GM18505 (cell line): ENCODE measurements at regions not wholly inside any gene's neighbourhood (a gene's known extent, or its start where the extent isn't known, plus 50 kb on each side); places are given as distances from the start of the nearest gene placed in this dataset.
"Not testable (repeated sequence)": the region's sequence is repeated elsewhere in the genome, so short reads cannot be mapped to it uniquely, and the experiment has no call there.

Source experiments
- ATAC-seq: cut with Tn5 transposase; IDR thresholded peaks from one replicate; pipeline ENCODE4 v1.9.1; 2021; ENCODE audit not compliant: unreplicated experiment
- POLR2A ChIP-seq: IDR thresholded peaks from 4 replicates; pipeline ENCODE4 v1.6.1; 2011; ENCODE audit warnings: borderline replicate concordance; ENCODE audit not compliant: insufficient read depth, insufficient read length; ENCODE audit errors: extremely low read depth

DNA sequence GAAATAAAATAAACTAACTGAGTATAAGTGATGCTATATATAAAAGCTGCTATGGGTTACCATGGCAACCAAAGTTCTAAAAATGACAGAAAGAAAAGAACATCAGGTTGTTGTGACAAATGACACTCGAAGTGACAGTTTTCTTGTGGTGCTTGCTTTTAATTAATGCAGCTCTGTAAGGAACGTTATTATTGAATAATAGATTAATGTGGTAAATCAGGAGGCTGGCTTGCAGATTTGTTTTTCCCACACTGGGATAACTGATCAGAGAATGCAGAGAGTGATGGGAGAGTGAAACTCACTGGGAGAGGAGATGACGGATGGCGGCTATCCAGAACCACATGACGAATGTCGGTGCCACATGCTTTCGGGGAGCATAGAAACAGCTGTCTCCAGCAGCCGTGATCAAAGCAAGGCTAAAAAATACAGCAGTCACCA lies 207.0 kb upstream of the ATP10A start:
- no peak for ATAC-seq
- TF ChIP-seq POLR2A = no peak

DNA sequence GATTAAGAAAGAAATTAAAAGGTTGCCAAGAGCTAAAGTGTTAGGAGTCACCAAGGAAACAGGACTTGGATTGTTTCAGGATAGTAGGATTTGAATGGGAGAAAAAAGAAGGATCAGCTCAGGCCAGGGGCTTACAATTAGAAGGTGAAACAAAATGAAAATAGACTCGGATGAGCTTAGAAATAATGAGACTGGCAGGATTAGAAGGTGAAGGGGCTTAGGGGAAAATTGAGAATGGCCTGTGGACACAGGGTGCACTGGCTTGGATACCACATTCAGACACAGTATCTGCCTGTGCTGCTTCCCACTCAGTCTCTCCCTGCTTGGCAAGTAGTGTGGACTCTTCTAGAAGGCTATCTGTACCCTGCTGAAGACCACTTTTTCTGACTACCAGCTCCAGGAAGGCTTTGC lies 206.1 kb upstream of the ATP10A start:
- no peak for ATAC-seq
- TF ChIP-seq POLR2A = no peak

- ATAC-seq = no peak
- no peak for TF ChIP-seq POLR2A
Observed at GRCh38 chr15:26066896-26067295, 203.8 kb upstream of the ATP10A start.

- no peak for ATAC-seq
- no peak for TF ChIP-seq POLR2A
Observed at GRCh38 chr15:26065723-26066122, 202.6 kb upstream of the ATP10A start.

DNA sequence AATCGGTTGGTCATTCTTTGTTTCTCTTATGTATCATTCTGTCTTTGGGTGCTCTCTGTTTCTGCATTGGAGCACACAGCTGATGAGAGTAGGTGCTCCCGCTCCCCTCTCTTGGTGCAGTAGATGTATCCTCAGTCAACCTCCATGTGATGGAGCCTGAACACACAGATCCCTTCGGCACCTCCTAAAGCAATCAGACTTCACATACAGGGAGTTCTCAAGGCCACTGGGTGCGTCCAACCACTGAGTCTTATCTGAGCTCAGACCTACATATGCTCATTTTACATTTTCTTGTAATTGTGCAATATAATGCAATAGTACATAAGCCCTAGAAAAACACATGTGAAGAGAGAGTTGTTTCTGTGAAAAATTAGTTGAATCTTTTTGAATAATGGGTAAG lies 198.1 kb upstream of the ATP10A start:
- no peak for TF ChIP-seq POLR2A
- no peak for ATAC-seq

GRCh38 chr15:26056766-26057165 lies 193.6 kb upstream of the ATP10A start:
- not testable (repeated sequence) for ATAC-seq

DNA sequence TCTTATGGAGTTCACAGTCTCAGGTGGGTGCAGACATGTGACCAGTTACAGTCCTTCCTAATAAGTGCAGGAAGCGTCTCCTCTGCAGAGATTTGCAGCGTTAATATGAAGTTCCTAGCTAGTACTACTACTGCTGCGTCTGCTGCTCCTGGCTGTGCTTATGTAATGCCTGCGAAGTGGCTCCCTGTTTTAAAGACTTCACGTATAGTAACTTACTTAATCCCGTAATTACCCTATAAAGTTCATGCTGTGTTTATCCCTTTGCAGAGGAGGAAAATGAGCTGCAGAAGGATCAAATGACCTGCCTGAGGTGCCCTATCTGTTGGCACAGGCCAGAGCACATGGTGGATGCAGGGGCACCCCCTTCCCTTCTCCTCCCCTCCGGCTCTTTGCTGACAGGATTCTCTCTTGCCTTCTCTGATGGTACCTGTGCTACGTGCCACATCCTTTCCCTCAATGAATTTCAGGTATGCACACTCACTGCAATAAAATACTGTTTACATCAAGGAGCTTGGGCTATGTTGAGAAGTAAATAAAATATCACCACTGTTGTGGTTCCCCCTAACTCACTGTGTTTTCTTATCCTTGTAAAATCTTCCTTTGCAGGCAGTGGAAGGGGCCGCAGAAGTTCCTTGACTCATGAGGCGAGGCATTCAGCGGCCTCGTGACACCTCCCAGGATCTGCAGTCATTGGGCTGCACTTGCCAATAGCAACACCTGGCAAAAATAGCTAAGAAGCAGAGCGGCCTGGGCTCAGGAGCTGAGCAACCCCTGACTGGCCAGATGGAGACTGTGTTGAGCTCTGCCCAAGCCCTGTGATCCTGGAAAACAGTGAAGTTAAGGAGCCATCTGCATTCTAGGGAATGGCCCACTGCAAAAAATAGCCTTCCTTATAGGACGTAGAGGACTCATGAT lies 188.9 kb upstream of the ATP10A start:
- no peak for TF ChIP-seq POLR2A
- ATAC-seq = no peak

GRCh38 chr15:26050984-26051383 lies 187.9 kb upstream of the ATP10A start:
- TF ChIP-seq POLR2A = no peak
- no peak for ATAC-seq

GRCh38 chr15:26049900-26050657 lies 187.0 kb upstream of the ATP10A start:
- no peak for ATAC-seq
- TF ChIP-seq POLR2A = no peak

GRCh38 chr15:26048669-26049068 lies 185.5 kb upstream of the ATP10A start:
- ATAC-seq = no peak
- no peak for TF ChIP-seq POLR2A

DNA sequence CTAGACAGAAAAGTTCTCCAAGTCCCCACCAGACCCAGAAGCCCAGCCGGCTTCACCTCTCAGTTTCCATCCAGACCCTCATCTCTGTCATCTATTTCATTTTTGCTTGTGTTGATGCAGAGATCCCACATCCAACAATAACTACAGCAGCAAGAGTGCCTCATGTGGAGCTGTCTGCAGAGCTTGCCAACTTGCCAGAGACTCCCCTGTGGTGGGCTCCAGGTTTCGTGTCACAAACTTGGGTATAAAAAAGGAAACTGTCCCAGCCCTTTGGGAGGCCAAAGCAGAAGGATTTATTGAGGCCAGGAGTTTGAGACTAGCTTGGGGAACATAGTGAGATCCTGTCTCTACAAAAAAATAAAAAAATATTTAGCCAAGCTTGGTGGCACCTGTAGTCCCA lies 182.4 kb upstream of the ATP10A start:
- ATAC-seq = no peak
- no peak for TF ChIP-seq POLR2A

GRCh38 chr15:26043018-26043417 lies 179.9 kb upstream of the ATP10A start:
- no peak for ATAC-seq
- no peak for TF ChIP-seq POLR2A

DNA sequence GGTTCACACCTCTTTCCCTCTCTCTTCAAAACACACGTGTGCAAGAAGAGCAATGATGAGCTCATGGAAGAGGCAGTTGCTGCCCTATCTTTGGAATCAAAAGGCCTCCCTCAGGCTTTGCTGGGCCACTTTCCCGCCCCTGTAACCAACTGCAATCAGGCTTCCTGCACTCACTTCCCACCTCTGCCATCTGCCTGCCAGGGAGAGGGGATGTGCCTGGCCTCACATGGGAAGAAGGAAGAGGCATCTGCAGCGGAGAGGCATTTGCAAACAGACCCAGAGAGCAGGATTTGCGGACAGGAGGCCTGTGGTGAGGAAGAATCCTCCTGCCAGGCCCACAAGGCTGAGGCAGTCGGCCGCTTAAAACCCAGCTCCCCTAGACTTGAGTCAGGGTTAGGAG lies 175.6 kb upstream of the ATP10A start:
- TF ChIP-seq POLR2A = no peak
- ATAC-seq = no peak

DNA sequence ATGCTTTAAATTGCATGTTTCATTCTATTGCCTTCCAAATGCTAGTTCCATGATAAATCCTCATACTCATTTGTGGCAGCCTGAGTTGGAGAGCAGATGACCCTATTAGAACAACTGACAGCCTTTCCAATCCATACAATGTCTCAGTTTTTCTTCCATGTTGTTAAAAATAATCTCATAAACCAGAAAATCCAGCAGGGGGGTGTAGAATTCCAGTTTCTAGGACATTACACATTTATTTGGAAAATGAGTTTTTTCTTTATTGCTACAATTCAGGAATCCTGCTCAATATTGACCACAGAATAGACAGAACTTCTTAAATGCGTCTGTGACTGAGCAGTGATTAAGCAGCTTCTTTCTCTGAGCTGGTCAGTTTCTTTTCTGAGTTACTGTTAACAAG lies 174.2 kb upstream of the ATP10A start:
- no peak for TF ChIP-seq POLR2A
- no peak for ATAC-seq

DNA sequence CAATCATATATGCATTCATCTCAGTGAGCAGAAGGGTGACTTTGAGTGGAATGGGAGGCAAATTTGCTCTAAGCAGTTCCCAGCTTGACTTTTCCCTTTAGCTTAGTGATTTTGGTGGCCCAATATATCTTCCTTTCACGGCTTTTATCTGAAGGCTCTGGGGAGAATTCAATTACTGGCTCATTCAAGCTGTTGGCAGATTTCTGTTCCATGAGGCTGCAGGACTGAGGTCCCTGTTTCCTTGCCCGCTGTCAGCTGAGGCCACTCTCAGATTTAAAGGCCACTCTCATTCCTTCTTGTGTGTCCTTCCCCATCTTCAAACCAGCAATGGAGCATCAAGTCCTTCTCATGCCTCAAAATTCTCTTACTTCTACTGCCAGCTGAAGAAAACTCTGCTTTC lies 170.4 kb upstream of the ATP10A start:
- no peak for ATAC-seq
- no peak for TF ChIP-seq POLR2A
